Naive thymus-derived CD4-positive, alpha-beta T cell (primary cell): ENCODE measurements at regions not wholly inside any gene's neighbourhood (a gene's known extent, or its start where the extent isn't known, plus 50 kb on each side); places are given as distances from the start of the nearest gene placed in this dataset.
"Not testable (repeated sequence)": the region's sequence is repeated elsewhere in the genome, so short reads cannot be mapped to it uniquely, and the experiment has no call there.

Experiments used
- ATAC-seq: fragments of 150-1000 bp; cut with Tn5 transposase; 2 replicates; pipeline ENCODE4 v1.10.0; 2021; ENCODE audit warnings: mild to moderate bottlenecking, moderate library complexity
- CTCF ChIA-PET: fragments of 350-600 bp; sonication (Branson Sonifier 250); formaldehyde crosslinking; loops from one replicate; lab custom pipeline; 2021; ENCODE audit warnings: antibody characterized with exemption; lab: Charles Lee
- POLR2A ChIA-PET: fragments of 350-600 bp; sonication (Branson Sonifier 250); formaldehyde crosslinking; loops from one replicate; lab custom pipeline; 2021; ENCODE audit warnings: antibody characterized with exemption, inconsistent platforms; lab: Charles Lee
- DNase-seq, 9 donors: peaks; one replicate each; pipeline versions ENCODE4 v3.0.0 to v3.0.0-alpha.2; 2020 to 2022; ENCODE audit warnings: mixed read lengths in 1 of 9
- H3K27ac ChIP-seq: one replicate; pipeline ENCODE4 v1.7.0; 2013; ENCODE audit warnings: mild to moderate bottlenecking, low read depth, low read length, moderate library complexity
- H3K27me3 ChIP-seq, 2 donors: one replicate each; pipeline ENCODE4 v1.7.0; 2013; ENCODE audit warnings: low read length in 2 of 2, mild to moderate bottlenecking in 2 of 2, moderate library complexity in 2 of 2; ENCODE audit not compliant: control insufficient read depth in 2 of 2, insufficient read depth in 2 of 2
- H3K36me3 ChIP-seq, 3 experiments: 1 replicate in 2 of 3; 2 replicates in 1 of 3; pipeline ENCODE4 v1.7.0; 2013; ENCODE audit warnings: low read length in 3 of 3, mild to moderate bottlenecking in 3 of 3, moderate library complexity in 1 of 3; ENCODE audit not compliant: insufficient read depth in 3 of 3, control insufficient read depth in 2 of 3
- H3K4me1 ChIP-seq, 2 donors: one replicate each; pipeline ENCODE4 v1.7.0; 2013; ENCODE audit warnings: low read length in 2 of 2, mild to moderate bottlenecking in 2 of 2, moderate library complexity in 1 of 2; ENCODE audit not compliant: control insufficient read depth in 2 of 2, insufficient read depth in 2 of 2
- H3K4me3 ChIP-seq: 2 replicates; pipeline ENCODE4 v1.7.0; 2013; ENCODE audit warnings: mild to moderate bottlenecking, low read length
- H3K9me3 ChIP-seq, 3 experiments: 1 replicate in 2 of 3; 2 replicates in 1 of 3; pipeline ENCODE4 v1.7.0; 2013; ENCODE audit warnings: low read length in 3 of 3; ENCODE audit not compliant: control insufficient read depth in 2 of 3
- H3K27ac Mint-ChIP-seq, 9 donors: one replicate each; pipeline ENCODE4 v1.8.0; 2020 to 2022; ENCODE audit warnings: mixed read lengths in 9 of 9, mild to moderate bottlenecking in 8 of 9, moderate library complexity in 5 of 9, inconsistent platforms in 2 of 9
- H3K27me3 Mint-ChIP-seq, 5 donors: one replicate each; pipeline ENCODE4 v1.8.0; 2021 to 2022; ENCODE audit warnings: mixed read lengths in 5 of 5, mild to moderate bottlenecking in 1 of 5
- H3K36me3 Mint-ChIP-seq, 5 donors: one replicate each; pipeline ENCODE4 v1.8.0; 2020 to 2022; ENCODE audit warnings: mixed read lengths in 5 of 5, mild to moderate bottlenecking in 3 of 5, inconsistent platforms in 1 of 5
- H3K4me1 Mint-ChIP-seq, 7 donors: one replicate each; pipeline ENCODE4 v1.8.0; 2020 to 2022; ENCODE audit warnings: mixed read lengths in 7 of 7, mild to moderate bottlenecking in 3 of 7, inconsistent platforms in 1 of 7
- H3K4me3 Mint-ChIP-seq, 10 donors: one replicate each; pipeline ENCODE4 v1.8.0; 2020 to 2022; ENCODE audit warnings: mild to moderate bottlenecking in 10 of 10, mixed read lengths in 10 of 10, moderate library complexity in 6 of 10, inconsistent platforms in 2 of 10
- H3K9me3 Mint-ChIP-seq, 11 donors: one replicate each; pipeline ENCODE4 v1.8.0; 2020 to 2022; ENCODE audit warnings: mixed read lengths in 11 of 11, mild to moderate bottlenecking in 4 of 11, inconsistent platforms in 1 of 11, moderate library complexity in 1 of 11
- intact Hi-C, 2 donors: fragments of 100-400 bp; cut with micrococcal nuclease; formaldehyde crosslinking; loops; one replicate each; pipeline ENCODE4 v1.15.1; 2023

DNA sequence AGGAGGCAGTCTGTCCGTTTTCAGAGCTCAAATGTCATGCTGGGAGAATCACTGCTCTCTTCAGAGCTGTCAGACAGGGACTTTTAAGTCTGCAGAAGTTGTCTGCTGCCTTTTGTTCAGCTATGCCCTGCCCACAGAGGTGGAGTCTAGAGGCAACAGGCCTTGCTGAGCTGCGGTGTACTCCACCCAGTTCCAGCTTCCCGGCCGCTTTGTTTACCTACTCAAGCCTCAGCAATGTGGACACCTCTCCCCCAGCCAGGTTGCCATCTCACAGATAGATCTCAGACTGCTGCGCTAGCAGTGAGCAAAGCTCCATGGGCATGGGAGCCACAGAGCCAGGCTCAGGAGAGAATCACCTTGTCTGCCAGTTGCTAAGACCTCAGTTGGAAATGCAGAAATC, 90.5 kb upstream of the TACR3 start:
- POLR2A ChIA-PET, H3K27me3 Mint-ChIP-seq, H3K36me3 Mint-ChIP-seq, H3K4me3 Mint-ChIP-seq, H3K4me3 ChIP-seq, H3K4me1 ChIP-seq, H3K27ac Mint-ChIP-seq, H3K4me1 Mint-ChIP-seq, H3K27me3 ChIP-seq, H3K9me3 ChIP-seq, CTCF ChIA-PET, H3K27ac ChIP-seq, ATAC-seq, intact Hi-C loops, DNase-seq, H3K36me3 ChIP-seq: not testable (repeated sequence)
- peaks cover 0 to 16% (median 3%) of the 10 kb centered on the region in 11 donors for H3K9me3 Mint-ChIP-seq

DNA sequence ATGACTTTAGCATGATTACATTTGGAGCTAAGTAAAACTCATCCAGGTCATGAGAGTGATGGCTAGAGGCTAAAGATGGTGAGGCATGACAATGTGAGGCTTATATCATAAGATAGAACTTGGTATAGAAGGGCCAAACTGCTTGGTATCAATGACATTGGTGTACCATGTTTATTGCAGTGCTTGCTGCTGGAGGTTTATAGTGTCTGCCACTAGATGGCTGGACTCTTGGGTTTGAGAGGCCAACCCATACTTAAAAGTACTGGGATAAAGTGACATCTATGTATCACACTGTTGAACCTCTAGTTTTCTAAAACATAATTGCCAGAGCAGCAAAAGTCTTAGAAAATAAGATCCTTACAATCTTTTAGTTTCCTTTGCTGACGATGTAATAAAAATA, 83.0 kb upstream of the TACR3 start:
- no peak for DNase-seq
- Mint-ChIP-seq H3K4me3 (no peak overlapping the region), H3K27me3 (no peaks in the 10 kb centered on the region), H3K27ac (no peak overlapping the region), H3K4me1 (no peaks in the 10 kb centered on the region), H3K36me3 (no peaks in the 10 kb centered on the region), H3K9me3 (peaks cover 0 to 15% (median 4%) of the 10 kb centered on the region in 11 donors)
- Histone ChIP-seq H3K36me3 (no peaks in the 10 kb centered on the region), H3K4me1 (no peaks in the 10 kb centered on the region), H3K4me3 (no peak overlapping the region), H3K9me3 (peaks cover 0 to 3% (median 0%) of the 10 kb centered on the region in 3 experiments), H3K27me3 (no peaks in the 10 kb centered on the region), H3K27ac (no peak overlapping the region)
- POLR2A ChIA-PET: no interaction called here
- CTCF ChIA-PET: no interaction called here
- intact Hi-C loops: no loop called here
- ATAC-seq: no peak

DNA sequence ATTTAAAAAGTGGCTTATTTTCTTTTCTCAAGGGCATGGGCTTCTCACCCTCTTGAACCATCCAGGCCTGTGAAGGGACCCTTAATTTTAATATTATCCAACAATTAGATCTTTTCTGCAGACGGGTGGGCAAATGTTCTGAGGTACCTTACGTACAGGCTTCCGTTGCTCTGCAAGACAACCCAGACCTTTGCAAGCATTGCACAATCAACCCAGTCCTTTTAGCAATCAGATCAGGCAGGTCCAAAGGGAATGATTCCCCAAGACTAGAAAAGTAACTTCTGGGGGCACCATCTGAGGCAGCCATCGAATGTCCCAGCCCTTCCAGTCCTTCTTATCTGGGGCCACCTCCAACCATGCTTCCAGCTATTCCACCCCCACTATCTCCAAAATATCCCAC, 67.3 kb upstream of the TACR3 start:
- H3K36me3 ChIP-seq: no peaks in the 10 kb centered on the region
- H3K27me3 ChIP-seq: no peaks in the 10 kb centered on the region
- Mint-ChIP-seq H3K36me3 (no peaks in the 10 kb centered on the region), H3K4me1 (no peaks in the 10 kb centered on the region), H3K4me3 (no peak overlapping the region), H3K27ac (no peak overlapping the region), H3K9me3 (peaks cover 0 to 19% (median 10%) of the 10 kb centered on the region in 11 donors), H3K27me3 (no peaks in the 10 kb centered on the region)
- no peak overlapping the region for H3K4me3 ChIP-seq
- no peak for ATAC-seq
- intact Hi-C loops: loop anchor here in 1 of 2 donors (5.0 kb wide), 1 partner anchor 585 kb away; no protein-coding TSS in a partner anchor
- H3K9me3 ChIP-seq: peaks cover 0 to 5% (median 0%) of the 10 kb centered on the region in 3 experiments
- H3K27ac ChIP-seq: no peak overlapping the region
- ChIA-PET POLR2A (no interaction called here), CTCF (no interaction called here)
- no peaks in the 10 kb centered on the region for H3K4me1 ChIP-seq
- DNase-seq: no peak

DNA sequence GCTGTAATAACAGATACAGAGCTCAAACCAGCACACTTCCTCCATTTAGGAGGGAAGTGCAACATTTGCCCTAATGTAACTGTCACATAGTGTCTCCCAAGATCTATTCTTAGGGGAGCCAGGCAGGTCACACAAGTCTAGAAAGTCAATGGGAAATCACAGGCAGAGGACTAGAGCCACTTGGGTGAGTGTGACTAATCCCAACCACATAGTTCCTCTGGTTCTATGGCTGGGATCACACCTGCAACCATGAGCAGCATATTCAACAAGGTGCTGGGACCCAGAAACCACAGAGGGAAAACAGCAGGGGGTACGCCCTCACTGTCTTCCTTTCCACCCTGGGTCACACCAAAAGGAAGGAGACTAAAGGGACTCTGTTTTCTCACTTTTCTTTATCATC, 66.8 kb upstream of the TACR3 start:
- H3K4me1 Mint-ChIP-seq: no peaks in the 10 kb centered on the region
- ChIA-PET CTCF (no interaction called here), POLR2A (no interaction called here)
- ATAC-seq: no peak
- no peak for DNase-seq
- H3K4me3 ChIP-seq: no peak overlapping the region
- H3K36me3 ChIP-seq: no peaks in the 10 kb centered on the region
- no peak overlapping the region for H3K27ac ChIP-seq
- H3K27me3 ChIP-seq: no peaks in the 10 kb centered on the region
- H3K36me3 Mint-ChIP-seq: no peaks in the 10 kb centered on the region
- intact Hi-C loops: loop anchor here in 1 of 2 donors (5.0 kb wide), 1 partner anchor 584 kb away; no protein-coding TSS in a partner anchor
- no peaks in the 10 kb centered on the region for H3K27me3 Mint-ChIP-seq
- H3K27ac Mint-ChIP-seq: no peak overlapping the region
- H3K4me3 Mint-ChIP-seq: no peak overlapping the region
- H3K9me3 ChIP-seq: peaks cover 0 to 5% (median 0%) of the 10 kb centered on the region in 3 experiments
- H3K9me3 Mint-ChIP-seq: peaks cover 0 to 19% (median 10%) of the 10 kb centered on the region in 11 donors
- no peaks in the 10 kb centered on the region for H3K4me1 ChIP-seq

GRCh38 chr4:103786014-103786413, 66.2 kb upstream of the TACR3 start:
- no peaks in the 10 kb centered on the region for H3K36me3 Mint-ChIP-seq
- H3K27me3 ChIP-seq: no peaks in the 10 kb centered on the region
- H3K4me3 Mint-ChIP-seq: no peak overlapping the region
- H3K4me1 ChIP-seq: no peaks in the 10 kb centered on the region
- ChIA-PET CTCF (no interaction called here), POLR2A (no interaction called here)
- H3K36me3 ChIP-seq: no peaks in the 10 kb centered on the region
- no peaks in the 10 kb centered on the region for H3K27me3 Mint-ChIP-seq
- H3K9me3 Mint-ChIP-seq: peaks cover 0 to 19% (median 10%) of the 10 kb centered on the region in 11 donors
- no peaks in the 10 kb centered on the region for H3K4me1 Mint-ChIP-seq
- ATAC-seq: no peak
- no peak overlapping the region for H3K27ac Mint-ChIP-seq
- DNase-seq: no peak
- intact Hi-C loops: loop anchor here in 1 of 2 donors (5.0 kb wide), 1 partner anchor 584 kb away; no protein-coding TSS in a partner anchor
- H3K4me3 ChIP-seq: no peak overlapping the region
- H3K27ac ChIP-seq: no peak overlapping the region
- peaks cover 0 to 5% (median 0%) of the 10 kb centered on the region in 3 experiments for H3K9me3 ChIP-seq

DNA sequence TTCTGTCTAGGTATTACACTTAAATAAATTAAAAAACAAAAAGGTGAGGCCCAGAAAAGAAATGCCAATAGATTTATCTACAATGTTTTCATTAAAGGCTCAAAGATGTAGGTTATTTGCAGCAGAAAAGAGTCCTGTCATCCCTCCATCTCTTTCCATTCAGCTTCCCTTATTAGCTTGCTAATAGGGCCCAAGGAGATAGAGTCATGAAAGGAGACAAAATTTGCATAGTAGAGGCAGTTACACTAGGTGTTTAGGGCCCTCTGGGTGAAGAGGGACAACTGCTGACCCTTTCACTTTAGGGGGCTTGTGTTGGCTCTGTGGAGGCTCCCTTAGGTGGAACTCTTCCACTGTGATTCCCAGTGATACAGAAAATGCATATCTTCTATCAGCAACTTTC, 58.4 kb upstream of the TACR3 start:
- Histone ChIP-seq H3K27me3 (no peaks in the 10 kb centered on the region), H3K27ac (no peak overlapping the region), H3K36me3 (no peaks in the 10 kb centered on the region), H3K9me3 (no peaks in the 10 kb centered on the region), H3K4me1 (no peaks in the 10 kb centered on the region), H3K4me3 (no peak overlapping the region)
- Mint-ChIP-seq H3K4me3 (no peak overlapping the region), H3K9me3 (peaks cover 0 to 4% (median 0%) of the 10 kb centered on the region in 11 donors), H3K36me3 (no peaks in the 10 kb centered on the region), H3K27ac (no peak overlapping the region), H3K4me1 (no peaks in the 10 kb centered on the region), H3K27me3 (no peaks in the 10 kb centered on the region)
- DNase-seq: no peak
- intact Hi-C loops: no loop called here
- no peak for ATAC-seq
- CTCF ChIA-PET: no interaction called here
- POLR2A ChIA-PET: no interaction called here

GRCh38 chr4:103774326-103774825, 54.6 kb upstream of the TACR3 start:
- H3K4me1 ChIP-seq: no peaks in the 10 kb centered on the region
- H3K4me3 Mint-ChIP-seq: no peak overlapping the region
- peaks cover 0 to 6% (median 0%) of the 10 kb centered on the region in 11 donors for H3K9me3 Mint-ChIP-seq
- no peak overlapping the region for H3K4me3 ChIP-seq
- intact Hi-C loops: no loop called here
- no peak overlapping the region for H3K27ac ChIP-seq
- no peak overlapping the region for H3K27ac Mint-ChIP-seq
- no peaks in the 10 kb centered on the region for H3K27me3 ChIP-seq
- no peaks in the 10 kb centered on the region for H3K36me3 Mint-ChIP-seq
- ATAC-seq (no peak), DNase-seq (no peak)
- H3K9me3 ChIP-seq: no peaks in the 10 kb centered on the region
- POLR2A ChIA-PET: no interaction called here
- no peaks in the 10 kb centered on the region for H3K4me1 Mint-ChIP-seq
- no peaks in the 10 kb centered on the region for H3K27me3 Mint-ChIP-seq
- H3K36me3 ChIP-seq: no peaks in the 10 kb centered on the region
- CTCF ChIA-PET: no interaction called here
